ENCODE measurements at regions not wholly inside any gene's neighbourhood (a gene's known extent, or its start where the extent isn't known, plus 50 kb on each side); places are given as distances from the start of the nearest gene placed in this dataset.

GRCh38 chr19:46928951-46929350, 68.2 kb downstream of the ARHGAP35 start:
- TF ChIP-seq CTCF (IDR thresholded peaks at IDR 0.05; ENCODE audit: low read depth, low read length) = peak; percentile 20; the same call in 1 of the 2 replicates

GRCh38 chr19:46931202-46931601, 70.4 kb downstream of the ARHGAP35 start:
- TF ChIP-seq CTCF (IDR thresholded peaks at IDR 0.05; ENCODE audit: low read depth, low read length) = no peak

More at GRCh38 chr19:46928951-46929350, 68.2 kb downstream of the ARHGAP35 start:
- DNase-seq (ENCODE audit: extremely low read depth, low read depth) = no peak

DNA sequence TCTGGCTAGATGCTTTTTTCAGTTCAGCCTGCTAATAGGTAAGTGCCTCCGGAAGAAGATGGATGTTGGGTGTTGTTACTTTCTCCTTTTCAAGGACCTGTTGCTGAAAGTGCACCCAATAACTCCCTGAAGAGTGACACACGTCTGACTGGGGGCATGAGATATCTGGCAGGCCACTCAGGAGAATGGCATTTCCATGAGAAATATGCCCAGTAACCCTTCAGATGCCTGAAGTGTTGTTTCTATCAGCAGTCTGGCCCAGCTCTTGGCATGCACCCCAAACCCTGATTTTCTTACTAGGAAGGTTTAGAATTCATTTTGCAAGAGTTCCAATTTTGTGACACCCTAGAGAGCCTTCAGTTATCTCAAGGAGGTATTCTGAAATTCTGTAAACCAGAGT, 71.5 kb downstream of the ARHGAP35 start:
- no peak for TF ChIP-seq CTCF (IDR thresholded peaks at IDR 0.05; ENCODE audit: low read depth, low read length)
- no peak for DNase-seq (ENCODE audit: extremely low read depth, low read depth)

More at GRCh38 chr19:46931202-46931601, 70.4 kb downstream of the ARHGAP35 start:
- DNase-seq (ENCODE audit: extremely low read depth, low read depth) = no peak

GRCh38 chr19:46935066-46935663, 74.4 kb downstream of the ARHGAP35 start:
- no peak for TF ChIP-seq CTCF (IDR thresholded peaks at IDR 0.05; ENCODE audit: low read depth, low read length)
- DNase-seq (ENCODE audit: extremely low read depth, low read depth) = no peak

DNA sequence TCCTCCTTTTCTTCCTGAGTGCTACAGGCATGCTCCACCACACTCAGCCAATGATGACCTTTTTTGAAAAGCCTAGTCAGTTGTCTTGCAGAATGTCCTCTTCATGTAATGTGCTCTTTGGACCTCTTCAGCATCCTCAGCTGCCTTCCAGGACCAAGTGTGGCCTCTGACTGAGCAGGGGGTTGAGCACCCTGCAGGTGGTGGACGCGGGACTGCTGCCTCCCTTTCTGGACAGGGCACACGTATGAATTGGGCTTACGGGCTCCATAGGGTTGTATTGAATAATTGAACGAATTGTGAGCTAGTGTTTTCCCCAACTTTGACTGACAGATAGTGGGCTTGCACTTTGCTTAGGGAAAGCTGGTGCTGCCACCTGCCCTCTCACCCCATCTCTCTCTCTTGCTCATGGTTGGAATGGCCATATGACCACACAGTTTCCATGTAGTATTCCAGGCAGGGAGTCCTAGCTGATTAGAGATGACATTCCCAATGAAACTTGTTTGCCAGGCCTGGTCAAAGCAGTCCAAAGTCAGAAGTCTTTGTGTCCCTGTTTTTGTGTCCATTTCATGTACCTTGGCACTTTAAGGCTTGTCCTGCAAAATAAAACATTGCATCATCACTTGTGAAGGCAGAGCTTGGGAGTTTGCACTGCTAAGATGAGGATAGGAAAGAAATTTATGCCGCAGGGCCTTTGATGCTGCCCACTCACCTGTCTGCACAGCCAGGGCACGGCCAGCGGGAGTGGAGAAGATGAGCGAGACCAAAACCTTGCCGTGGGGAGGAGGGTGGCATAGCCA, 76.3 kb upstream of the NPAS1 start:
- TF ChIP-seq CTCF (IDR thresholded peaks at IDR 0.05; ENCODE audit: low read depth, low read length) = no peak
- DNase-seq (ENCODE audit: extremely low read depth, low read depth) = no peak

- no peak for DNase-seq (ENCODE audit: extremely low read depth, low read depth)
- TF ChIP-seq CTCF (IDR thresholded peaks at IDR 0.05; ENCODE audit: low read depth, low read length) = no peak
Observed at GRCh38 chr19:46944123-46944748, 75.4 kb upstream of the NPAS1 start.
